Left ventricle myocardium inferior (tissue), 1 donor: ENCODE measurements at regions not wholly inside any gene's neighbourhood (a gene's known extent, or its start where the extent isn't known, plus 50 kb on each side); places are given as distances from the start of the nearest gene placed in this dataset.

Experiments
- DNase-seq: peaks from one replicate; pipeline ENCODE4 v3.0.0-alpha.2; 2020
- H3K27ac ChIP-seq: fragments of 200-600 bp; replicated peaks from 2 replicates; pipeline ENCODE4 v1.8.0; 2021
- H3K27me3 ChIP-seq: fragments of 200-600 bp; 2 replicates; pipeline ENCODE4 v1.8.0; 2021; ENCODE audit warnings: low read depth
- H3K36me3 ChIP-seq: fragments of 200-600 bp; 2 replicates; pipeline ENCODE4 v1.8.0; 2021
- H3K4me1 ChIP-seq: fragments of 200-600 bp; 2 replicates; pipeline ENCODE4 v1.8.0; 2021
- H3K4me3 ChIP-seq: fragments of 200-600 bp; 2 replicates; pipeline ENCODE4 v1.8.0; 2021; ENCODE audit warnings: mild to moderate bottlenecking, moderate library complexity
- H3K9me3 ChIP-seq: fragments of 200-600 bp; replicated peaks from 2 replicates; pipeline ENCODE4 v1.8.0; 2021
- intact Hi-C: fragments of 100-400 bp; cut with micrococcal nuclease; formaldehyde crosslinking; loops from one replicate; pipeline ENCODE4 v1.11.0; 2022
- TF ChIP-seq, protein P1 (sequence below): fragments of 200-600 bp; IDR thresholded peaks from 2 replicates; pipeline ENCODE4 v1.8.0; 2021; ENCODE audit warnings: antibody characterized with exemption, mild to moderate bottlenecking, borderline replicate concordance
- donor health status: DM: no; HTN: yes; CAD: no; lungs with severe emphysema.

DNA sequence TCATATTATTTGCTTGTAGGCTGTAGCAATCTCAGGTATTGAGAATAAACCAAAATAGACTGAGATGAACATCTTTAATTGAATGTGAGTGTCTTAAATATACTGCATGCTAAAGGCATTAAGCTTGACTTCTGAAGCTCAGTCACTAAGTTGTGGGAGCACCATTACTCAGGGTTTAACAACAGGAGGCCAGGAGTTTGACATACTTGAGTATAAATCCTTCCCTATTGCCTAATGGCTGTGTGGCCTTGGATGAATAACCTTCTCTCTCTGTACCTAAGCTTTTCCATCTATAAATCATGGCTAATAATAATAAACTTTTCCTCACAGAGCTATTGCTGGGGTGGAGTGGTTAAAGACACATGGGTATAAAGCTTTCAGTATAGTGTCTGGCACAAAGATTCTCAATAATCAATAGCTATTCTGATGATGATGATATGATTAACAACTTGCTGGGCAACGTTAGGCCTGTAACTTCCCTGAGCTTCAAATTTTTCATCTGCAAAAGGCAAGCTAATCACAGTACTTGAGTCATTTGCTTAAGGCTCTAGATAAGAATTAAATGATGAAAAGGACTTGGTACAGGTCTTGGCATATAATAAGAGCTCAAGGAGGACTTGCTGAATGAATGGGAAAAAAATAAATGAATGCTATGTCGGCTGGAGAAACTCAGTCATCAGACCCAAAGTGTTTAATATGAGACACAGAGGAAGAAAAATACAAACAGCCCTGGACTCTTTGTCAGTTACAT is 174.0 kb upstream of the IL12B start:
- no peak for DNase-seq

DNA sequence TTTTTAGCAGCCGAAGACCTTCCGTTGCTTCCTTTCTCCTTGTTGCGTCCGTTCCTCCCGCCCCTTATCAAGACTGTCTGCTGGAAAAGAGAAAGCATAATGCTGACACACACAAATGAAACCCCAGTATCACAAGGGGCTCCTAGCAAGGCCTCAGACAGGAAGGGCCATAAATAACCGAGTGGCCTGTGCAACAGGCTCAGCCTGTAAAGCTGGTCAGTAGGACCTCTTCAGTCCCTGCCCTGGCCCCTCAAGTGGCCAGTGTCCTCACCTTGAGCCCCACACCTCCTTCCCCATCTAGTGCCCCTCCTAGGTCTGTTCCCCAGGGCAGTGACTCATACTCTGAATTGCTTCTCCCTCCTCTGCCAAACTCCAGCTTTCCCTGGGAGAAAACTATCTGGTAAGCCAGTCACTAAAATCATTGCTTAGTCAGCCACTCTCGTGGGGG is 174.6 kb upstream of the IL12B start:
- Histone ChIP-seq H3K4me1 (peaks cover 32% of the 10 kb centered on the region), H3K4me3 (no peak overlapping the region), H3K27ac (peak overlapping the region; percentile 91), H3K9me3 (peaks cover 6% of the 10 kb centered on the region), H3K36me3 (no peaks in the 10 kb centered on the region), H3K27me3 (no peaks in the 10 kb centered on the region)
- TF ChIP-seq, protein P1, sequence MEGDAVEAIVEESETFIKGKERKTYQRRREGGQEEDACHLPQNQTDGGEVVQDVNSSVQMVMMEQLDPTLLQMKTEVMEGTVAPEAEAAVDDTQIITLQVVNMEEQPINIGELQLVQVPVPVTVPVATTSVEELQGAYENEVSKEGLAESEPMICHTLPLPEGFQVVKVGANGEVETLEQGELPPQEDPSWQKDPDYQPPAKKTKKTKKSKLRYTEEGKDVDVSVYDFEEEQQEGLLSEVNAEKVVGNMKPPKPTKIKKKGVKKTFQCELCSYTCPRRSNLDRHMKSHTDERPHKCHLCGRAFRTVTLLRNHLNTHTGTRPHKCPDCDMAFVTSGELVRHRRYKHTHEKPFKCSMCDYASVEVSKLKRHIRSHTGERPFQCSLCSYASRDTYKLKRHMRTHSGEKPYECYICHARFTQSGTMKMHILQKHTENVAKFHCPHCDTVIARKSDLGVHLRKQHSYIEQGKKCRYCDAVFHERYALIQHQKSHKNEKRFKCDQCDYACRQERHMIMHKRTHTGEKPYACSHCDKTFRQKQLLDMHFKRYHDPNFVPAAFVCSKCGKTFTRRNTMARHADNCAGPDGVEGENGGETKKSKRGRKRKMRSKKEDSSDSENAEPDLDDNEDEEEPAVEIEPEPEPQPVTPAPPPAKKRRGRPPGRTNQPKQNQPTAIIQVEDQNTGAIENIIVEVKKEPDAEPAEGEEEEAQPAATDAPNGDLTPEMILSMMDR = no peak
- DNase-seq = peak; percentile 23
- intact Hi-C loops = no loop called here

More for the DNA sequence above, 174.0 kb upstream of the IL12B start:
- Histone ChIP-seq H3K36me3 (no peaks in the 10 kb centered on the region), H3K9me3 (peaks cover 6% of the 10 kb centered on the region), H3K4me3 (no peak overlapping the region), H3K4me1 (peaks cover 27% of the 10 kb centered on the region), H3K27me3 (no peaks in the 10 kb centered on the region), H3K27ac (peak overlapping the region; percentile 91)
- TF ChIP-seq, protein P1 = no peak
- intact Hi-C loops = no loop called here

DNA sequence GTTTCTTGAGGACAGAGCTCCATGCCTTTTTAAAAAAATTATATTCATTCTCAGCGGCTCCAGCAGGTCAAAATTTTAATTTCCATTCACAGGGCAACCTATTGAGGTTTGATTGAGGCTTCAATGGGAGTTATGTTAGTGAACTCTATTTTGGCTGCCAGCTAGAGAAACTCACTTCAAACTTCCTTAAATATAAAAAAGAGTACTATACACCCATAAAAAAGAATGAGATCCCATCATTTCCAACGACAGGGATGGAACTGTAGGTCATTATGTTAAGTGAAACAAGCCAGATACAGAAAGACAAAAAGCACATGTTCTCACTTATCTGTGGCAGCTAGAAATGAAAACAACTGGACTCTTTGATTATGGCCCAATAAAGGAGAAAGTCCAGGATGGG is 176.8 kb upstream of the IL12B start:
- H3K27me3 ChIP-seq = no peaks in the 10 kb centered on the region
- peaks cover 44% of the 10 kb centered on the region for H3K4me1 ChIP-seq
- TF ChIP-seq, protein P1 = no peak
- DNase-seq = no peak
- intact Hi-C loops = no loop called here
- no peaks in the 10 kb centered on the region for H3K36me3 ChIP-seq
- no peak overlapping the region for H3K4me3 ChIP-seq
- peaks cover 5% of the 10 kb centered on the region for H3K9me3 ChIP-seq
- peak overlapping the region; percentile 91 for H3K27ac ChIP-seq

DNA sequence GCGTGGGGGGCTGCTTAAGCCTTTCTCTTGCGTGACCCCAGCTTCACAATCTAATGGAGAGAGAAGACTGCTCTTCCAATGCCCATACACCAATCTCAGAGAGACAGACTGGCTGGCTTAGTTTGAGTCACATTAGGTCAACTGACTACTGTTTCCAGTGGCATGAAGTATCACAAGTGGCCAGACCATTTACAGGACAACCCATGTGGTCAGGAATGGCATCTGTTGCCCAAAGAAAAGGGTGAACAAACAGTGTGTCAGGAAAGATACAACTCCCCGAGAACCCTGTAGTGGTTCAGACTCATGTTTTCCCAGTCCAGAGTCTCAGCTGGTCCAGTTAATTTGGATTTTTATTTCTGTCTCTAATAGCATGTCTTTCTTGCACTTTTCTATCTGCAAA is 177.4 kb upstream of the IL12B start:
- TF ChIP-seq, protein P1 = no peak
- H3K36me3 ChIP-seq = no peaks in the 10 kb centered on the region
- DNase-seq = no peak
- no peaks in the 10 kb centered on the region for H3K9me3 ChIP-seq
- H3K27me3 ChIP-seq = no peaks in the 10 kb centered on the region
- H3K27ac ChIP-seq = peak overlapping the region; percentile 91
- H3K4me3 ChIP-seq = no peak overlapping the region
- H3K4me1 ChIP-seq = peaks cover 44% of the 10 kb centered on the region
- intact Hi-C loops = no loop called here

DNA sequence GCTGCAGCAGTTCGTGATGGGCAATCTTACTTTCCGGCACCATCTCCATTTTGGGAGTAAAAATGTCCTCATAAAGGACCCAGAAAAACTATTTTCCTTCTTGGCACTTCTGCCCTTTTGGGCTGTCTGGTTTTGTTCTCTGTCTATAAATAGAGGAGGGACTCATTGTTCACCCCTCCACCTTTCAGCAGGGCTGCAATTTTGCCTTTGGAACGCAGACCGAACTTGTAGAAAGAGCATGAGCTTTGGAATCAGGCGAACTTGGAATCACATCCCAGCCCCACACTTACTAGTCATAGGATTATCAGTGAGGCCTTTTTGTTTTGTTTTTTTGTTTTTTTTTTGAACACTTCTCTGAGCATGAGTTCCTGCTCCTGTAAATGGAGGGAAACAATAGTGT is 178.1 kb upstream of the IL12B start:
- H3K27me3 ChIP-seq = no peaks in the 10 kb centered on the region
- no peak for DNase-seq
- no peaks in the 10 kb centered on the region for H3K9me3 ChIP-seq
- TF ChIP-seq, protein P1 = no peak
- no peaks in the 10 kb centered on the region for H3K36me3 ChIP-seq
- intact Hi-C loops = no loop called here
- H3K4me1 ChIP-seq = peaks cover 44% of the 10 kb centered on the region
- H3K4me3 ChIP-seq = no peak overlapping the region
- H3K27ac ChIP-seq = peak overlapping the region; percentile 91
